GM23338 (cell line): ENCODE measurements at regions not wholly inside any gene's neighbourhood (a gene's known extent, or its start where the extent isn't known, plus 50 kb on each side); places are given as distances from the start of the nearest gene placed in this dataset.

Source experiments
- ATAC-seq: fragments of 200-7000 bp; cut with Tn5 transposase; 3 replicates; pipeline ENCODE4 v1.9.1; 2020
- DNase-seq: peaks from one replicate; pipeline ENCODE4 v3.0.0-alpha.2; 2015; ENCODE audit warnings: low spot score
- H2AFZ ChIP-seq: fragments of 200-600 bp; sonication (generic); 2 replicates; pipeline ENCODE4 v1.8.0; 2016; ENCODE audit warnings: antibody characterized with exemption, mild to moderate bottlenecking, moderate library complexity
- H3F3A ChIP-seq: fragments of 200-600 bp; sonication (generic); replicated peaks from 2 replicates; pipeline ENCODE4 v1.8.0; 2017; ENCODE audit warnings: antibody characterized with exemption, mixed run types, low read depth
- H3K27ac ChIP-seq: fragments of 200-600 bp; sonication (generic); 2 replicates; pipeline ENCODE4 v1.6.1; 2016; ENCODE audit warnings: low read depth
- H3K27me3 ChIP-seq: fragments of 200-600 bp; sonication (generic); 2 replicates; pipeline ENCODE4 v1.8.0; 2016; ENCODE audit warnings: mild to moderate bottlenecking, mixed run types, moderate library complexity; ENCODE audit not compliant: insufficient read depth
- H3K36me3 ChIP-seq: fragments of 200-600 bp; sonication (generic); 2 replicates; pipeline ENCODE4 v1.8.0; 2016; ENCODE audit warnings: mild to moderate bottlenecking; ENCODE audit not compliant: insufficient read depth
- H3K4me1 ChIP-seq: fragments of 200-600 bp; sonication (generic); 2 replicates; pipeline ENCODE4 v1.8.0; 2016; ENCODE audit warnings: mild to moderate bottlenecking, moderate library complexity; ENCODE audit not compliant: insufficient read depth
- H3K4me2 ChIP-seq: fragments of 200-600 bp; sonication (generic); 2 replicates; pipeline ENCODE4 v1.7.1; 2017; ENCODE audit warnings: mixed run types
- H3K4me3 ChIP-seq: fragments of 200-600 bp; sonication (generic); 2 replicates; pipeline ENCODE4 v1.6.1; 2016; ENCODE audit warnings: mixed run types
- H3K79me2 ChIP-seq: fragments of 200-600 bp; sonication (generic); replicated peaks from 2 replicates; pipeline ENCODE4 v1.8.0; 2017; ENCODE audit warnings: mild to moderate bottlenecking; ENCODE audit not compliant: insufficient read depth
- H3K9me2 ChIP-seq: fragments of 200-600 bp; sonication (generic); 2 replicates; pipeline ENCODE4 v1.8.0; 2017; ENCODE audit not compliant: insufficient read depth
- H4K20me1 ChIP-seq: fragments of 200-600 bp; sonication (generic); replicated peaks from 2 replicates; pipeline ENCODE4 v1.8.0; 2017; ENCODE audit warnings: mild to moderate bottlenecking; ENCODE audit not compliant: insufficient read depth
- H3K27ac Mint-ChIP-seq: 2 replicates; pipeline ENCODE4 v1.8.0; 2020; ENCODE audit warnings: inconsistent platforms, mild to moderate bottlenecking, moderate library complexity, mixed read lengths
- H3K27me3 Mint-ChIP-seq: 3 replicates; pipeline ENCODE4 v1.8.0; 2022; ENCODE audit warnings: low read depth, mild to moderate bottlenecking, moderate library complexity, mixed read lengths, inconsistent platforms; ENCODE audit not compliant: insufficient read depth, poor library complexity
- H3K36me3 Mint-ChIP-seq: 3 replicates; pipeline ENCODE4 v1.8.0; 2021; ENCODE audit warnings: low read depth, mild to moderate bottlenecking, inconsistent platforms, moderate library complexity, mixed read lengths
- H3K4me1 Mint-ChIP-seq: 3 replicates; pipeline ENCODE4 v1.8.0; 2020; ENCODE audit warnings: mild to moderate bottlenecking, inconsistent platforms, mixed read lengths
- H3K4me3 Mint-ChIP-seq: 3 replicates; pipeline ENCODE4 v1.8.0; 2021; ENCODE audit warnings: moderate library complexity, mild to moderate bottlenecking, inconsistent platforms, mixed read lengths
- H3K9me3 Mint-ChIP-seq: 3 replicates; pipeline ENCODE4 v1.8.0; 2020; ENCODE audit warnings: moderate library complexity, mild to moderate bottlenecking, inconsistent platforms, mixed read lengths
- CREB1 ChIP-seq: fragments of 250-450 bp; sonication (Bioruptor Pico); IDR thresholded peaks from 2 replicates; pipeline ENCODE4 v1.5.0; 2020; ENCODE audit warnings: low read depth, mild to moderate bottlenecking, moderate library complexity
- CTCF ChIP-seq, 2 experiments: fragments of 200-600 bp in 1 of 2; sonication (generic) in 1 of 2; conservative IDR thresholded peaks; 2 replicates each; pipeline versions ENCODE4 v1.5.1 to v1.6.1; 2016 to 2017; ENCODE audit warnings: antibody characterized with exemption in 2 of 2, low read depth in 2 of 2, mild to moderate bottlenecking in 2 of 2, moderate library complexity in 1 of 2
- EZH2 ChIP-seq: fragments of 200-600 bp; sonication (generic); IDR thresholded peaks from one replicate; pipeline ENCODE4 v1.8.0; 2017; ENCODE audit warnings: antibody characterized with exemption, mild to moderate bottlenecking, low read depth; ENCODE audit not compliant: unreplicated experiment
- EZH2phosphoT487 ChIP-seq: fragments of 200-600 bp; sonication (generic); IDR thresholded peaks from one replicate; pipeline ENCODE4 v1.8.1; 2018; ENCODE audit warnings: antibody characterized with exemption; ENCODE audit not compliant: unreplicated experiment
- NANOG ChIP-seq: IDR thresholded peaks from 2 replicates; pipeline ENCODE4 v1.6.1; 2016; ENCODE audit warnings: antibody characterized with exemption, borderline replicate concordance
- POLR2AphosphoS5 ChIP-seq: IDR thresholded peaks from 2 replicates; pipeline ENCODE4 v1.6.1; 2016; ENCODE audit warnings: antibody characterized with exemption, low read depth
- ZNF114 ChIP-seq: fragments of 250-450 bp; sonication (Bioruptor Pico); IDR thresholded peaks from 2 replicates; pipeline ENCODE4 v1.5.0; 2020; ENCODE audit warnings: mild to moderate bottlenecking, moderate library complexity
- TF ChIP-seq, protein P1 (sequence below): IDR thresholded peaks from one replicate; pipeline ENCODE4 v1.6.1; 2018; ENCODE audit warnings: antibody characterized with exemption; ENCODE audit not compliant: unreplicated experiment
- TF ChIP-seq, protein P2 (sequence below): IDR thresholded peaks from 2 replicates; pipeline ENCODE4 v1.6.1; 2016; ENCODE audit warnings: antibody characterized with exemption

- Mint-ChIP-seq H3K36me3 (no peaks in the 10 kb centered on the region), H3K27me3 (no peaks in the 10 kb centered on the region), H3K9me3 (no peaks in the 10 kb centered on the region; the same call in 2 of the 3 replicates), H3K4me1 (no peaks in the 10 kb centered on the region), H3K4me3 (no peak overlapping the region), H3K27ac (no peak overlapping the region)
- Histone ChIP-seq H3K4me2 (no peak overlapping the region), H3F3A (no peaks in the 10 kb centered on the region), H3K27me3 (no peaks in the 10 kb centered on the region), H3K79me2 (no peaks in the 10 kb centered on the region), H3K27ac (no peak overlapping the region), H3K9me2 (no peaks in the 10 kb centered on the region), H3K4me1 (no peaks in the 10 kb centered on the region), H2AFZ (no peak overlapping the region), H3K4me3 (no peak overlapping the region), H3K36me3 (no peaks in the 10 kb centered on the region), H4K20me1 (no peaks in the 10 kb centered on the region)
- no peak for ATAC-seq
- TF ChIP-seq POLR2AphosphoS5, result no peak
- TF ChIP-seq, protein P1, sequence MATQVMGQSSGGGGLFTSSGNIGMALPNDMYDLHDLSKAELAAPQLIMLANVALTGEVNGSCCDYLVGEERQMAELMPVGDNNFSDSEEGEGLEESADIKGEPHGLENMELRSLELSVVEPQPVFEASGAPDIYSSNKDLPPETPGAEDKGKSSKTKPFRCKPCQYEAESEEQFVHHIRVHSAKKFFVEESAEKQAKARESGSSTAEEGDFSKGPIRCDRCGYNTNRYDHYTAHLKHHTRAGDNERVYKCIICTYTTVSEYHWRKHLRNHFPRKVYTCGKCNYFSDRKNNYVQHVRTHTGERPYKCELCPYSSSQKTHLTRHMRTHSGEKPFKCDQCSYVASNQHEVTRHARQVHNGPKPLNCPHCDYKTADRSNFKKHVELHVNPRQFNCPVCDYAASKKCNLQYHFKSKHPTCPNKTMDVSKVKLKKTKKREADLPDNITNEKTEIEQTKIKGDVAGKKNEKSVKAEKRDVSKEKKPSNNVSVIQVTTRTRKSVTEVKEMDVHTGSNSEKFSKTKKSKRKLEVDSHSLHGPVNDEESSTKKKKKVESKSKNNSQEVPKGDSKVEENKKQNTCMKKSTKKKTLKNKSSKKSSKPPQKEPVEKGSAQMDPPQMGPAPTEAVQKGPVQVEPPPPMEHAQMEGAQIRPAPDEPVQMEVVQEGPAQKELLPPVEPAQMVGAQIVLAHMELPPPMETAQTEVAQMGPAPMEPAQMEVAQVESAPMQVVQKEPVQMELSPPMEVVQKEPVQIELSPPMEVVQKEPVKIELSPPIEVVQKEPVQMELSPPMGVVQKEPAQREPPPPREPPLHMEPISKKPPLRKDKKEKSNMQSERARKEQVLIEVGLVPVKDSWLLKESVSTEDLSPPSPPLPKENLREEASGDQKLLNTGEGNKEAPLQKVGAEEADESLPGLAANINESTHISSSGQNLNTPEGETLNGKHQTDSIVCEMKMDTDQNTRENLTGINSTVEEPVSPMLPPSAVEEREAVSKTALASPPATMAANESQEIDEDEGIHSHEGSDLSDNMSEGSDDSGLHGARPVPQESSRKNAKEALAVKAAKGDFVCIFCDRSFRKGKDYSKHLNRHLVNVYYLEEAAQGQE, result no peak
- TF ChIP-seq NANOG, result no peak
- TF ChIP-seq CTCF (conservative IDR thresholded peaks at IDR 0.05; ENCODE audit: low read depth in 2 of 2), result no peak
- TF ChIP-seq, protein P2, sequence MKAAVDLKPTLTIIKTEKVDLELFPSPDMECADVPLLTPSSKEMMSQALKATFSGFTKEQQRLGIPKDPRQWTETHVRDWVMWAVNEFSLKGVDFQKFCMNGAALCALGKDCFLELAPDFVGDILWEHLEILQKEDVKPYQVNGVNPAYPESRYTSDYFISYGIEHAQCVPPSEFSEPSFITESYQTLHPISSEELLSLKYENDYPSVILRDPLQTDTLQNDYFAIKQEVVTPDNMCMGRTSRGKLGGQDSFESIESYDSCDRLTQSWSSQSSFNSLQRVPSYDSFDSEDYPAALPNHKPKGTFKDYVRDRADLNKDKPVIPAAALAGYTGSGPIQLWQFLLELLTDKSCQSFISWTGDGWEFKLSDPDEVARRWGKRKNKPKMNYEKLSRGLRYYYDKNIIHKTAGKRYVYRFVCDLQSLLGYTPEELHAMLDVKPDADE, result no peak
- DNase-seq, result no peak
Observed at GRCh38 chr1:199135901-199136300, 497.1 kb downstream of the PTPRC start.

- Histone ChIP-seq H3K9me2 (no peaks in the 10 kb centered on the region), H3K4me1 (no peaks in the 10 kb centered on the region), H2AFZ (peak overlapping the region; percentile 28; the same call in 1 of the 2 replicates), H3K36me3 (no peaks in the 10 kb centered on the region), H3F3A (no peaks in the 10 kb centered on the region), H3K79me2 (no peaks in the 10 kb centered on the region), H3K27ac (no peak overlapping the region), H3K4me3 (no peak overlapping the region), H3K4me2 (no peak overlapping the region), H3K27me3 (no peaks in the 10 kb centered on the region), H4K20me1 (no peaks in the 10 kb centered on the region)
- Mint-ChIP-seq H3K27ac (no peak overlapping the region), H3K27me3 (no peaks in the 10 kb centered on the region), H3K4me3 (no peak overlapping the region), H3K9me3 (no peaks in the 10 kb centered on the region), H3K36me3 (no peaks in the 10 kb centered on the region), H3K4me1 (no peaks in the 10 kb centered on the region)
- DNase-seq (no peak), ATAC-seq (no peak)
- TF ChIP-seq EZH2 (no peak), EZH2phosphoT487 (no peak), ZNF114 (CRISPR knock-in tag) (no peak), NANOG (no peak), CTCF (conservative IDR thresholded peaks at IDR 0.05; ENCODE audit: low read depth in 2 of 2) (no peak), CREB1 (CRISPR knock-in tag) (no peak)
- TF ChIP-seq, protein P2, result no peak
- TF ChIP-seq, protein P1, result no peak
Observed at GRCh38 chr1:199138061-199138460, 499.2 kb downstream of the PTPRC start.
